ENCODE measurements at regions not wholly inside any gene's neighbourhood (a gene's known extent, or its start where the extent isn't known, plus 50 kb on each side); places are given as distances from the start of the nearest gene placed in this dataset.

- Histone ChIP-seq H3K27me3 (ENCODE audit: control insufficient read depth in 1 of 2, insufficient read depth in 2 of 2, low read length in 2 of 2) (no peaks in the 10 kb centered on the region), H3K4me3 (ENCODE audit: low read length) (no peak overlapping the region), H3K27ac (ENCODE audit: low read depth in 1 of 2, low read length in 2 of 2) (no peak overlapping the region), H3K36me3 (ENCODE audit: insufficient read depth, low read length) (no peaks in the 10 kb centered on the region), H3K9me3 (ENCODE audit: control insufficient read depth in 1 of 2, insufficient read depth in 1 of 2, low read length in 2 of 2) (no peaks in the 10 kb centered on the region), H3K4me1 (ENCODE audit: insufficient read depth, low read length) (no peaks in the 10 kb centered on the region)
- ChIA-PET POLR2A (no interaction called here), CTCF (no interaction called here)
- no peak for TF ChIP-seq CTCF (IDR thresholded peaks at IDR 0.05)
- no peaks in the 10 kb centered on the region for H3K36me3 Mint-ChIP-seq (ENCODE audit: low read depth)
- no peaks in the 10 kb centered on the region for H3K27me3 Mint-ChIP-seq
- ATAC-seq (ENCODE audit: poor library complexity) (no peak), DNase-seq (no peak)
- no peaks in the 10 kb centered on the region for H3K4me1 Mint-ChIP-seq (ENCODE audit: low read depth)
- H3K4me3 Mint-ChIP-seq: no peak overlapping the region
- no peak overlapping the region for H3K27ac Mint-ChIP-seq
- no peaks in the 10 kb centered on the region for H3K9me3 Mint-ChIP-seq
- intact Hi-C loops (cut with DNase I, micrococcal nuclease): no loop called here
Observed at GRCh38 chr1:175894581-175894980, 151.2 kb upstream of the TNR start.

- H3K9me3 ChIP-seq (ENCODE audit: control insufficient read depth in 1 of 2, insufficient read depth in 1 of 2, low read length in 2 of 2): no peaks in the 10 kb centered on the region
- no peak for ATAC-seq (ENCODE audit: poor library complexity)
- H3K4me3 ChIP-seq (ENCODE audit: low read length): no peak overlapping the region
- no peak for TF ChIP-seq CTCF (IDR thresholded peaks at IDR 0.05)
- Mint-ChIP-seq H3K27ac (no peak overlapping the region), H3K27me3 (no peaks in the 10 kb centered on the region), H3K4me1 (ENCODE audit: low read depth) (no peaks in the 10 kb centered on the region), H3K36me3 (ENCODE audit: low read depth) (no peaks in the 10 kb centered on the region), H3K9me3 (no peaks in the 10 kb centered on the region), H3K4me3 (no peak overlapping the region)
- POLR2A ChIA-PET: no interaction called here
- H3K4me1 ChIP-seq (ENCODE audit: insufficient read depth, low read length): no peaks in the 10 kb centered on the region
- no peak for DNase-seq
- H3K27ac ChIP-seq (ENCODE audit: low read depth in 1 of 2, low read length in 2 of 2): no peak overlapping the region
- CTCF ChIA-PET: no interaction called here
- H3K36me3 ChIP-seq (ENCODE audit: insufficient read depth, low read length): no peaks in the 10 kb centered on the region
- intact Hi-C loops (cut with DNase I, micrococcal nuclease): no loop called here
- no peaks in the 10 kb centered on the region for H3K27me3 ChIP-seq (ENCODE audit: control insufficient read depth in 1 of 2, insufficient read depth in 2 of 2, low read length in 2 of 2)
Observed at GRCh38 chr1:175893192-175893591, 149.8 kb upstream of the TNR start.

- no peak overlapping the region for H3K27ac Mint-ChIP-seq
- H3K36me3 ChIP-seq (ENCODE audit: insufficient read depth, low read length): no peaks in the 10 kb centered on the region
- no peaks in the 10 kb centered on the region for H3K9me3 ChIP-seq (ENCODE audit: control insufficient read depth in 1 of 2, insufficient read depth in 1 of 2, low read length in 2 of 2)
- ChIA-PET POLR2A (no interaction called here), CTCF (no interaction called here)
- no peak overlapping the region for H3K4me3 Mint-ChIP-seq
- no peaks in the 10 kb centered on the region for H3K27me3 ChIP-seq (ENCODE audit: control insufficient read depth in 1 of 2, insufficient read depth in 2 of 2, low read length in 2 of 2)
- ATAC-seq (ENCODE audit: poor library complexity) (no peak), DNase-seq (no peak)
- no peak overlapping the region for H3K27ac ChIP-seq (ENCODE audit: low read depth in 1 of 2, low read length in 2 of 2)
- no peak for TF ChIP-seq CTCF (IDR thresholded peaks at IDR 0.05)
- H3K4me3 ChIP-seq (ENCODE audit: low read length): no peak overlapping the region
- no peaks in the 10 kb centered on the region for H3K4me1 Mint-ChIP-seq (ENCODE audit: low read depth)
- H3K9me3 Mint-ChIP-seq: no peaks in the 10 kb centered on the region
- H3K36me3 Mint-ChIP-seq (ENCODE audit: low read depth): no peaks in the 10 kb centered on the region
- no peaks in the 10 kb centered on the region for H3K4me1 ChIP-seq (ENCODE audit: insufficient read depth, low read length)
- no peaks in the 10 kb centered on the region for H3K27me3 Mint-ChIP-seq
- intact Hi-C loops (cut with DNase I, micrococcal nuclease): no loop called here
Observed at GRCh38 chr1:175892686-175893085, 149.3 kb upstream of the TNR start.
